K562 (cell line): ENCODE measurements at regions not wholly inside any gene's neighbourhood (a gene's known extent, or its start where the extent isn't known, plus 50 kb on each side); places are given as distances from the start of the nearest gene placed in this dataset.

Experiments
- ATAC-seq: fragments of 200-7000 bp; cut with Tn5 transposase; 3 replicates; pipeline ENCODE4 v1.9.1; 2020; ENCODE audit warnings: moderate library complexity
- BruUV-seq: library from RNA; stranded (reverse); fragments of 400-500 nt; replicated peaks from 2 replicates; lab custom pipeline; 2021; lab: Mats Ljungman, UMichigan
- CTCF ChIA-PET: fragments of 300-600 bp; formaldehyde crosslinking; extraction: SDS; loops from one replicate; lab custom pipeline; 2021; ENCODE audit warnings: low intra/inter-chr PET ratio; lab: Yijun Ruan, JAX
- POLR2A ChIA-PET: fragments of 300-600, 350-650 bp; sonication (Branson Sonifier 250); formaldehyde crosslinking; extraction: SDS; loops from one replicate; lab custom pipeline; 2021; ENCODE audit warnings: antibody characterized with exemption, inconsistent platforms; lab: Yijun Ruan, JAX
- DNase-seq, 4 experiments: peaks; one replicate each; pipeline versions ENCODE4 v3.0.0 to v3.0.0-alpha.2; 2011 to 2018; ENCODE audit warnings: low spot score in 3 of 4, mixed read lengths in 3 of 4; ENCODE audit errors: extremely low read depth in 1 of 4
- FAIRE-seq: peaks from 2 replicates; lab custom pipeline; 2011; peaks lifted over from hg19 to GRCh38; lab: Jason Lieb, UNC
- H2AFZ ChIP-seq: 2 replicates; pipeline ENCODE4 v1.6.0; 2011; ENCODE audit warnings: low read depth, low read length, control low read depth, inconsistent platforms
- H3K27ac ChIP-seq: fragments of 200-600 bp; 3 replicates; pipeline ENCODE4 v1.8.0; 2011; ENCODE audit warnings: low read depth, mild to moderate bottlenecking, control low read depth, inconsistent platforms, low read length, moderate library complexity, mixed read lengths; ENCODE audit errors: extremely low read depth
- H3K27me3 ChIP-seq, 2 experiments: fragments of 300-600 bp in 1 of 2; 2 replicates in 1 of 2; 3 replicates in 1 of 2; pipeline versions ENCODE4 v1.6.0 to v1.8.0; 2011; ENCODE audit warnings: inconsistent platforms in 2 of 2, low read length in 2 of 2, mild to moderate bottlenecking in 1 of 2, mixed read lengths in 1 of 2, moderate library complexity in 1 of 2; ENCODE audit not compliant: control insufficient read depth in 2 of 2, insufficient read depth in 2 of 2
- H3K36me3 ChIP-seq: fragments of 300-600 bp; 3 replicates; pipeline ENCODE4 v1.8.0; 2011; ENCODE audit warnings: mild to moderate bottlenecking, low read length, inconsistent platforms; ENCODE audit not compliant: control insufficient read depth, insufficient read depth
- H3K4me1 ChIP-seq, 2 experiments: fragments of 200-600 bp in 1 of 2; replicated peaks in 1 of 2; 2 replicates in 1 of 2; 3 replicates in 1 of 2; pipeline versions ENCODE4 v1.5.1 to v1.8.0; 2011; ENCODE audit warnings: inconsistent platforms in 2 of 2, low read length in 2 of 2, mild to moderate bottlenecking in 1 of 2, mixed read lengths in 1 of 2, moderate library complexity in 1 of 2; ENCODE audit not compliant: control insufficient read depth in 2 of 2, insufficient read depth in 2 of 2
- H3K4me2 ChIP-seq: 2 replicates; pipeline ENCODE4 v1.6.1; 2011; ENCODE audit warnings: low read length, control low read depth, inconsistent platforms, mixed read lengths; ENCODE audit not compliant: insufficient read depth
- H3K4me3 ChIP-seq: fragments of 200-600 bp; sonication (generic), shearing (Covaris generic); 2 replicates; pipeline ENCODE4 v1.5.1; 2016; ENCODE audit warnings: control low read depth, inconsistent platforms
- H3K79me2 ChIP-seq: fragments of 200-600 bp; 3 replicates; pipeline ENCODE4 v1.8.0; 2011; ENCODE audit warnings: low read length, inconsistent platforms; ENCODE audit not compliant: control insufficient read depth, insufficient read depth
- H3K9ac ChIP-seq, 2 experiments: 2 replicates each; pipeline versions ENCODE4 v1.6.0 to v1.6.1; 2011; ENCODE audit warnings: low read depth in 2 of 2, low read length in 2 of 2, control low read depth in 1 of 2, inconsistent platforms in 1 of 2, mild to moderate bottlenecking in 1 of 2, mixed read lengths in 1 of 2; ENCODE audit not compliant: insufficient read depth in 1 of 2
- H3K9me1 ChIP-seq: one replicate; pipeline ENCODE4 v1.6.0; 2011; ENCODE audit warnings: inconsistent platforms, mild to moderate bottlenecking, low read length, moderate library complexity; ENCODE audit not compliant: control insufficient read depth, insufficient read depth
- H3K9me3 ChIP-seq: replicated peaks from 2 replicates; pipeline ENCODE4 v1.5.1; 2011; ENCODE audit warnings: low read depth, low read length, inconsistent platforms; ENCODE audit not compliant: control insufficient read depth, insufficient read depth
- H4K20me1 ChIP-seq: replicated peaks from 2 replicates; pipeline ENCODE4 v1.6.1; 2011; ENCODE audit warnings: low read length, inconsistent platforms, mixed read lengths; ENCODE audit not compliant: control insufficient read depth, insufficient read depth
- CTCFL ChIP-seq: IDR thresholded peaks from 2 replicates; pipeline ENCODE4 v1.6.1; 2011; ENCODE audit warnings: borderline replicate concordance, low read depth, mild to moderate bottlenecking, moderate library complexity, low read length; ENCODE audit not compliant: insufficient read depth, poor library complexity, severe bottlenecking
- LEF1 ChIP-seq: fragments of 450-650 bp; IDR thresholded peaks from 2 replicates; pipeline ENCODE4 v1.6.1; 2016; ENCODE audit warnings: mild to moderate bottlenecking
- MED1 ChIP-seq: sonication (generic); formaldehyde crosslinking; IDR thresholded peaks from 2 replicates; pipeline ENCODE4 v1.8.1; 2023; ENCODE audit warnings: missing genetic modification reagents, borderline replicate concordance
- NCOA2 ChIP-seq, 2 experiments: fragments of 450-650 bp; IDR thresholded peaks; 2 replicates each; pipeline ENCODE4 v1.6.1; 2018; ENCODE audit warnings: mild to moderate bottlenecking in 2 of 2, moderate library complexity in 1 of 2; ENCODE audit not compliant: partially characterized antibody in 2 of 2
- NFIC ChIP-seq: fragments of 450-650 bp; IDR thresholded peaks from 2 replicates; pipeline ENCODE4 v1.6.1; 2017; ENCODE audit warnings: mild to moderate bottlenecking, inconsistent platforms
- TAL1 ChIP-seq: fragments of 450-650 bp; IDR thresholded peaks from 2 replicates; pipeline ENCODE4 v1.6.1; 2016; ENCODE audit warnings: mild to moderate bottlenecking
- ZNF217 ChIP-seq: sonication (generic); formaldehyde crosslinking; IDR thresholded peaks from 2 replicates; pipeline ENCODE4 v1.8.0; 2022; ENCODE audit warnings: mild to moderate bottlenecking, missing genetic modification reagents
- ZNF274 ChIP-seq: IDR thresholded peaks from 2 replicates; pipeline ENCODE4 v1.6.1; 2011; ENCODE audit warnings: low read depth, mild to moderate bottlenecking, low read length, moderate library complexity, borderline replicate concordance
- WGBS: fragments of 100-300 bp; shearing (Covaris generic); methylation state at CpG from one replicate; pipeline ENCODE4 v1.1.6; 2016; ENCODE audit warnings: low coverage, mixed read lengths; ENCODE audit not compliant: insufficient coverage; ENCODE audit errors: missing lambda C conversion rate; 5-methylcytosine and 5-hydroxymethylcytosine counted together
- in situ Hi-C: fragments of 300-500 bp; cut with MboI; formaldehyde crosslinking; loops from 4 replicates; pipeline ENCODE4 v1.15.0; 2018; ENCODE audit warnings: inconsistent platforms, mixed read lengths
- intact Hi-C: fragments of 100-400 bp; cut with micrococcal nuclease; formaldehyde crosslinking; loops from 2 replicates; pipeline ENCODE4 v1.14.2; 2022

GRCh38 chrX:43493756-43494155, 162.3 kb upstream of the MAOA start:
- H3K4me3 ChIP-seq, result no peak overlapping the region
- no peaks in the 10 kb centered on the region for H3K9me3 ChIP-seq
- no peaks in the 10 kb centered on the region for H4K20me1 ChIP-seq
- 0% methylated on average over 3 of the region's 3 CpGs for WGBS
- POLR2A ChIA-PET, result no interaction called here
- H3K4me2 ChIP-seq, result no peak overlapping the region
- no peak for TF ChIP-seq LEF1
- TF ChIP-seq NFIC, result 0 out of 2 replicates have a peak, but pooled peaks have one; percentile 14
- TF ChIP-seq, all 486 proteins: peak for 1
- Histone ChIP-seq H3K9ac (no peak overlapping the region), H3K79me2 (no peaks in the 10 kb centered on the region), H3K36me3 (no peaks in the 10 kb centered on the region), H3K27ac (no peak overlapping the region), H3K27me3 (no peaks in the 10 kb centered on the region), H3K9me1 (no peaks in the 10 kb centered on the region), H2AFZ (no peak overlapping the region), H3K4me1 (no peaks in the 10 kb centered on the region)
- no peak for ATAC-seq
- DNase-seq, result no peak
- in situ Hi-C loops, result no loop called here
- BruUV-seq, result no TSS peak
- no peak for FAIRE-seq
- intact Hi-C loops, result no loop called here
- CTCF ChIA-PET, result no interaction called here

GRCh38 chrX:43500246-43500645, 155.9 kb upstream of the MAOA start:
- FAIRE-seq, result no peak

More at GRCh38 chrX:43500246-43500645, 155.9 kb upstream of the MAOA start:
- Histone ChIP-seq H3K9me1 (no peaks in the 10 kb centered on the region), H3K27me3 (no peaks in the 10 kb centered on the region), H3K4me2 (no peak overlapping the region), H3K27ac (no peak overlapping the region), H3K79me2 (no peaks in the 10 kb centered on the region), H3K9me3 (no peaks in the 10 kb centered on the region), H3K9ac (no peak overlapping the region), H3K4me1 (no peaks in the 10 kb centered on the region; a peak in 2 of 5 replicates), H2AFZ (no peak overlapping the region), H3K36me3 (no peaks in the 10 kb centered on the region), H4K20me1 (no peaks in the 10 kb centered on the region), H3K4me3 (no peak overlapping the region)
- POLR2A ChIA-PET, result no interaction called here
- no TSS peak for BruUV-seq
- WGBS, result 0% methylated on average over 1 of the region's 1 CpG
- in situ Hi-C loops, result no loop called here
- intact Hi-C loops, result no loop called here
- CTCF ChIA-PET, result no interaction called here
- DNase-seq, result no peak
- no peak for ATAC-seq
- no peak for TF ChIP-seq NCOA2 (IDR thresholded peaks at IDR 0.05; ENCODE audit: partially characterized antibody in 2 of 2)
- no peak for TF ChIP-seq ZNF217 (CRISPR knock-in tag)
- TF ChIP-seq TAL1, result no peak
- no peak for TF ChIP-seq CTCFL
- no peak for TF ChIP-seq MED1
- no peak for TF ChIP-seq ZNF274
